ENCODE measurements at regions not wholly inside any gene's neighbourhood (a gene's known extent, or its start where the extent isn't known, plus 50 kb on each side); places are given as distances from the start of the nearest gene placed in this dataset.

- intact Hi-C loops (cut with DNase I): no loop called here
- DNase-seq (no peak), ATAC-seq (no peak)
- H3K4me1 ChIP-seq: no peaks in the 10 kb centered on the region
- peaks cover 5% of the 10 kb centered on the region for H3K27me3 ChIP-seq
- TF ChIP-seq, protein P1, sequence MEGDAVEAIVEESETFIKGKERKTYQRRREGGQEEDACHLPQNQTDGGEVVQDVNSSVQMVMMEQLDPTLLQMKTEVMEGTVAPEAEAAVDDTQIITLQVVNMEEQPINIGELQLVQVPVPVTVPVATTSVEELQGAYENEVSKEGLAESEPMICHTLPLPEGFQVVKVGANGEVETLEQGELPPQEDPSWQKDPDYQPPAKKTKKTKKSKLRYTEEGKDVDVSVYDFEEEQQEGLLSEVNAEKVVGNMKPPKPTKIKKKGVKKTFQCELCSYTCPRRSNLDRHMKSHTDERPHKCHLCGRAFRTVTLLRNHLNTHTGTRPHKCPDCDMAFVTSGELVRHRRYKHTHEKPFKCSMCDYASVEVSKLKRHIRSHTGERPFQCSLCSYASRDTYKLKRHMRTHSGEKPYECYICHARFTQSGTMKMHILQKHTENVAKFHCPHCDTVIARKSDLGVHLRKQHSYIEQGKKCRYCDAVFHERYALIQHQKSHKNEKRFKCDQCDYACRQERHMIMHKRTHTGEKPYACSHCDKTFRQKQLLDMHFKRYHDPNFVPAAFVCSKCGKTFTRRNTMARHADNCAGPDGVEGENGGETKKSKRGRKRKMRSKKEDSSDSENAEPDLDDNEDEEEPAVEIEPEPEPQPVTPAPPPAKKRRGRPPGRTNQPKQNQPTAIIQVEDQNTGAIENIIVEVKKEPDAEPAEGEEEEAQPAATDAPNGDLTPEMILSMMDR (IDR thresholded peaks at IDR 0.05): no peak
- no peaks in the 10 kb centered on the region for H3K36me3 ChIP-seq
- no peaks in the 10 kb centered on the region for H3K9me3 ChIP-seq
- no peak overlapping the region for H3K27ac ChIP-seq
- H3K4me3 ChIP-seq: no peak overlapping the region
These were observed 135.4 kb downstream of the CCT6B start for GRCh38 chr17:34825884-34826283.

DNA sequence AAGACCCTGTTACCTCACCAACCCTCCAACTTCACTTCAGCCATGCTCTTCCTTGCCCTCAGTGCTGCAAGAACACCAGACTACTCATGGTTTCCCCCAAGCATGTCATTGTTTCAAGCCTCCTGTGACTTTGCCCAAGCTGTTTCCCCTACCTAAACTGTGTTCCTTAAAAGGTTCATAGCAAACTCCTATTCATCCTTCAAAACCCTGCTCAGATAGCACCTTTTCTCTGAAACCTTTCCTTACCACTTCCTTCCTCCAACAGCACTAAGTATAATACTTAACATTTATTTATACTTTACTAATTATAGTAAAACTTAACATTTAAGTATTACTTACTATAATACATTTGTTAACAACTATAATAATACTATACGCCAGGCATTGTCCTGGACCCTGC lies 136.2 kb downstream of the CCT6B start:
- Histone ChIP-seq H3K27me3 (peaks cover 5% of the 10 kb centered on the region), H3K4me1 (no peaks in the 10 kb centered on the region), H3K9me3 (no peaks in the 10 kb centered on the region), H3K27ac (no peak overlapping the region), H3K36me3 (no peaks in the 10 kb centered on the region), H3K4me3 (no peak overlapping the region)
- intact Hi-C loops (cut with DNase I): no loop called here
- no peak for ATAC-seq
- no peak for DNase-seq
- TF ChIP-seq, protein P1 (IDR thresholded peaks at IDR 0.05): no peak

GRCh38 chr17:34823023-34823422 lies 138.2 kb downstream of the CCT6B start:
- DNase-seq (no peak), ATAC-seq (no peak)
- intact Hi-C loops (cut with DNase I): no loop called here
- Histone ChIP-seq H3K27ac (no peak overlapping the region), H3K4me3 (no peak overlapping the region), H3K9me3 (no peaks in the 10 kb centered on the region), H3K27me3 (peaks cover 5% of the 10 kb centered on the region), H3K36me3 (no peaks in the 10 kb centered on the region), H3K4me1 (no peaks in the 10 kb centered on the region)
- TF ChIP-seq, protein P1 (IDR thresholded peaks at IDR 0.05): no peak

- intact Hi-C loops (cut with DNase I): no loop called here
- H3K4me3 ChIP-seq: no peak overlapping the region
- no peak overlapping the region for H3K27ac ChIP-seq
- no peaks in the 10 kb centered on the region for H3K9me3 ChIP-seq
- no peak for ATAC-seq
- DNase-seq: no peak
- H3K27me3 ChIP-seq: peaks cover 5% of the 10 kb centered on the region
- TF ChIP-seq, protein P1 (IDR thresholded peaks at IDR 0.05): no peak
- no peaks in the 10 kb centered on the region for H3K36me3 ChIP-seq
- no peaks in the 10 kb centered on the region for H3K4me1 ChIP-seq
These were observed 139.1 kb downstream of the CCT6B start for GRCh38 chr17:34822007-34822739.

DNA sequence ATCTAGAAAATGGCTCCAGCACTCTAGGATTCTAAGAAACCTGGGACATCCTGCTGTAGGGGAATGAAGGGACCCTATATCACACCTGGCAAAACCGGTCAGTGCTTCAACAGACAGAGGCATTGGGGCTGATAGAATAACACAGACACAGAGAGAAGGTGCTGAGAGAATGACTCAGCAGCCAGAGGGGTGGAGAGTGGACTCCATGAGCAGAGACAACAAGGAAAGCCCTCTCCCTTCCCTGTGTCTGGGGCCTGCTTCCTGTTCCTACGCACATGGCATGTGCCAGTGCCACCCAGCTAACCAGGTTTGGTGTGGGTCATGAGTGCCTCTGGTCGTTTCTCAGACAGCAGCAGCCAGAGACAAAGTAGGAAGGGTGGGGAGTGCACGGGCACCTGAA lies 140.3 kb downstream of the CCT6B start:
- H3K27me3 ChIP-seq: peaks cover 5% of the 10 kb centered on the region
- ATAC-seq (no peak), DNase-seq (no peak)
- H3K27ac ChIP-seq: no peak overlapping the region
- no peaks in the 10 kb centered on the region for H3K9me3 ChIP-seq
- no peaks in the 10 kb centered on the region for H3K36me3 ChIP-seq
- no peak overlapping the region for H3K4me3 ChIP-seq
- TF ChIP-seq, protein P1 (IDR thresholded peaks at IDR 0.05): no peak
- no peaks in the 10 kb centered on the region for H3K4me1 ChIP-seq
- intact Hi-C loops (cut with DNase I): no loop called here

All from upper lobe of right lung (tissue), 1 donor.